GM21447 (cell line): ENCODE measurements at regions not wholly inside any gene's neighbourhood (a gene's known extent, or its start where the extent isn't known, plus 50 kb on each side); places are given as distances from the start of the nearest gene placed in this dataset.

ENCODE experiments used
- ATAC-seq: cut with Tn5 transposase; IDR thresholded peaks from one replicate; pipeline ENCODE4 v1.9.1; 2021; ENCODE audit not compliant: unreplicated experiment

- ATAC-seq = no peak
These were observed 328.8 kb downstream of the FGF9 start for GRCh38 chr13:21999666-22000065.

GRCh38 chr13:22000191-22000590 lies 329.3 kb downstream of the FGF9 start:
- no peak for ATAC-seq

GRCh38 chr13:22001336-22001735 lies 330.5 kb downstream of the FGF9 start:
- no peak for ATAC-seq

- no peak for ATAC-seq
These were observed 332.0 kb downstream of the FGF9 start for GRCh38 chr13:22002893-22003292.

DNA sequence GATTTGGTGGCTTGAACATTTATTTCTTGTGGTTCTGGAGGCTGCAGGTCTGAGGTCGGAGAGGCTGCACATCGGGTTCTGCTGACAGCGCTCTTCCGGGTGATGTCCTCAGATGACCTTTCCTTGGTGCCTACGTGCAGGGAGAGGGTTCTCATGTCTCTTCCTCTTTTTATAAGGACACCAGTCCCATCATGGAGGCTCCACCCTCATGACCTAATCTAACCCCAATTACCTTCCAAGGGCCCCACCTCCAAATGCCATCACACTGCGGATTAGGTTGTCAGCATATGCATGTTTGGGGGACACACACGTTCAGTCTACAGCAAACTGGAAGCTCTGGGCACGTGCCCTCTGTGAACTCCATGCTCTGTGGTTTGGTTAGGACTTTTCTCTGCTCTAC lies 338.6 kb downstream of the FGF9 start:
- no peak for ATAC-seq

- ATAC-seq = no peak
These were observed 339.1 kb downstream of the FGF9 start for GRCh38 chr13:22009937-22010336.

DNA sequence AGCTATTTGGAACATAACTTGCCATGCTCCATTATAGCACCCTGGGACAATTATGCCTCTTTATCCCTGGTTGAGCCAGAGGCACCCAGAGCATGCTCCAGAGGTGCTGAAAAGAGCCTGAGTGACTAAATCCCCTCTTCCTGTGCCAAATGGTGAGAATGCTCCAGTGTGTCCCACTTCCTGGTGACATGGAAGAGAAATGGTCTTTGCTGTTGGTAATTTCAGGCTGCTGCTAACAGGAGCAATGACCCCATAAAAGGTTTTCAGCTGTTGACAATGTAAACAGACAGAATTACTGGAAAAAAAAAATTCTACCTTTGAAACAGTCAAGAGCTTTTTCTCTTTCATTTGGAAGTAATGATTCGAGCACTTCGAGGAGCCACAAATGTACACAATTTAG lies 341.8 kb downstream of the FGF9 start:
- ATAC-seq = no peak

DNA sequence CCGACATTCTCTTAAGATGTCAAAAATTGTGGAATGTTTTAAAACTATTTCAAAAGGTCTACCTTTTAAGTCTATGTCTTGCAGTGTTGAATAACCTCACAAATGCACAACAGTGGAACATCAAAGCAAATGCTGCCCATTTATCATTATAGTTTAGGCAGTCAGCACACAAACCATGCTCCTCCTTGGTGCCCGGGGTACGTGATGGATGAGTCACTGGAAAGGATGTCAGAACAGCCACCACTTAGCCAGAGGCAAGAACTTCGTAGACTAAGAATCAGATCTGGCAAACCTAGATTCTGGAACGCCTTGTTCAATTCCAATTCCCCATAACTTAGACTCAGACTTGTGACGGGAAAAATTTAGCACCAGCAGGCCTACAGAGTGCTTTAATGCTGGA lies 343.6 kb downstream of the FGF9 start:
- ATAC-seq = no peak

GRCh38 chr13:22017226-22017625 lies 346.4 kb downstream of the FGF9 start:
- peak; percentile 97 for ATAC-seq

GRCh38 chr13:22018076-22018835 lies 347.4 kb downstream of the FGF9 start:
- ATAC-seq = no peak

DNA sequence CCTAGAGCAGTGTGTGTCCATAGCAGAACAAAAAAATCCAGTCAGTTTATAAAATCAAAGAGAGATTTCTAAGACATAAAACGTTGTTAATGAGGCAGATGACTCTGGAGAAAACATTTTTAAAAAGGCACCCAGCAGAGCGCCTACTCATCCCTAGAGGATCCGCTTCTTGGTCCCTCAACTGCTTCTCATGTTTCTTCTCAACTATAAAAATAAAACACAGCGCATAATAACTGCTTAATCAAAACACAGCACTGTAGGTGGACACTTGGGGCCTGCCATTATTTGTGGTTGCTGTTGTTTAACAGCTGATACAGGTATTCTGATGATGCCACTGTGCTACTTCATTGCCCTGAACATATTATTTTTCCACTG lies 347.9 kb downstream of the FGF9 start:
- ATAC-seq = no peak

DNA sequence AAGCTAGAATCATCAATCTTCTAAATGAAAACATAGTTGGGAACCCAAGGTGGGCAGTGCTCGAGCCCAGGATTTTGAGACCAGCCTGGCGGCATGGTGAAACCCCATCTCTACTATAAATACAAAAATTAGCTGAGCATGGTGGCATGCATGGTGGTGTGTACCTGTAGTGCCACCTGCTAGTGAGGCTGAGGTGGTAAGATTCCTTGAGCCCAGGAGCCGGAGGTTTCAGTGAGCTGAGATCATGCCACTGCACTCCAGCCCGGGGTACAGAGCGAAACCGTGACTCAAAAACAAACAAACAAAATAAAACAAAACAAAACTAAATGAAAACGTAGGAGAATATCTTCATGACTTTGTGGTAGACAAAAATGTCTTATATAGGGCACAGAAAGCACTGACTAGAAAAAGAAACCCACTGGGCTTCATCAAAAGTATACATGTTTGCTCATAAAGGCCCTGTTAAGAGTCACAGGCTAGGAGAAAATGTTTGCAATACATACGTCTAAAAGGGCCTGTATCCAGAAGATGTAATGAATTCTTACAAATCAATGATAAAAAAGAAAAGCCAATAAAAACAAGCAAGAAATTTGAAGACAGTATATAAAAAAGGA lies 353.6 kb downstream of the FGF9 start:
- no peak for ATAC-seq

DNA sequence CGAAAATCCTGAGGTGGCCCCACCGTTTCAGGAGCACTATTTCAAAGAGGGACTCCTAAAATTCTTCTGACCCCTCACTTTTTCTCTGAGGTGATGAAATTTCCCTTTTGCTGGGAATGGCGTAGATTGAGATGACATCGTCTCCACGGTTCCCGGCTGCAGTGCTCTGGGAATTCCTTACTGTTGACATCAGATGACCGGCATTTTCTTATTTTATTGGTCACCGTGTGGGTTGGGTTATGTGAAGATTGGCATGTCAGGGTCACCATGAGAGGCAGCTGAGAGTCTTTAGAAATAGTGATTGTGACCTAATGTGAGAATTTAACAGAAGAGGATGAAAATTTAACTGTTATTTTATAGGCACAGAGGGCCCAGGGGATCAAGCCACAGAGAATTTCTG lies 356.7 kb downstream of the FGF9 start:
- ATAC-seq = no peak

DNA sequence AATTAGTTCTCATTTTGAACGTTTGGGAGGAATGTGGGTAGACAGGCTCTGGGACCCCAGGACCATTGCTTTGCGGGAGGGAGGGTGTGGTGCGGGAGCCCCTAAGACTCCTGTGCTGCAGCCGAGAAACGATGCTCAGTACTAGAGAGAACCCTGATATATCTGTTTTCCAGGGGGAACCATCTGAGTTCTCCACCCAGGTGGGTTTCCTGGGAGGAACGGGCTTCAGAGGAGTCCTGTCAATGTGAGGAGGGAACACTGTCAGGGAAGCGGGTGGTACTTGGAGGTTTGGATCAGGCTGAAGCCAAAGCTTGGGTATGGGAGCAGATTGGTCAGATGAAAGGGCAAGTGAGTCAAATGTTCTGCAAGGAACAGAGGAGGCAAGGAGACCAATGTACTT lies 358.0 kb downstream of the FGF9 start:
- ATAC-seq = no peak

- no peak for ATAC-seq
These were observed 359.4 kb downstream of the FGF9 start for GRCh38 chr13:22030321-22030720.

GRCh38 chr13:22031702-22032286 lies 360.9 kb downstream of the FGF9 start:
- ATAC-seq = no peak

- ATAC-seq = no peak
These were observed 362.0 kb downstream of the FGF9 start for GRCh38 chr13:22032905-22033304.

- no peak for ATAC-seq
These were observed 369.1 kb downstream of the FGF9 start for GRCh38 chr13:22039961-22040360.

- ATAC-seq = no peak
These were observed 370.0 kb downstream of the FGF9 start for GRCh38 chr13:22040810-22041364.

DNA sequence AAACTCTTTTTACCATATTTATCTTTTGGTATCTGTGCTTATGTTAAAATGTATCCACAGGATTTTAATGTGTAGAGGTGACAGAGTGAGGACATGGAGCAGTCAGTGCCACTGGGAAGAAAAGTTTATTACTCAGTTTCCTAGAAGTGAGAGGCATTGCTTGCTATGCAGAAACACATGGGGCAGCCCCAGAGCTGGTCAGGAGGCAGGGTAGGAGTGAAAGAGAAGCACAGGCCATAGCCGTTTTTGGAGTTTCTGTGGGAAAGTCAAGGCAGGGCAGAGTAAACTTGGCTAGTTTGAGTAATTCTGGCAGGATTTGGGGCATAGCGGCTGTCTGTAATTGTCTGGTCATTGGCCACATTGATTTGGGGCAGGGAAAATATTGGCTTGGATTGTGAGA lies 370.9 kb downstream of the FGF9 start:
- ATAC-seq = no peak

GRCh38 chr13:22047082-22047784 lies 376.4 kb downstream of the FGF9 start:
- no peak for ATAC-seq

DNA sequence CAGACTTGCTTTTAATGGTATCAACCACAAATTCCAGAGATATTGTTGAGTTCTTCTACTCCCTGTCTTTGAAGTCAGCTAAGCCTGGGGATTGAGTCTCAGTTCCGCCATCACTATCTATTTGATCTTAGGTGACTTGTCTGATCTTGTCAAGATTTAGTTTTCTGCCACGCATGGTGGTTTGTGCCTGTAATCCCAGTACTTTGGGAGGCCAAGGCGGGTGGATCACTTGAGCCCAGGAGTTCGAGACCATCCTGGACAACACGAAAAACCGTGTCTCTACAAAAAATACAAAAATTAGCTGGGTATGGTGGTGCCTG lies 376.9 kb downstream of the FGF9 start:
- no peak for ATAC-seq
